T-cell (primary cell): ENCODE measurements at regions not wholly inside any gene's neighbourhood (a gene's known extent, or its start where the extent isn't known, plus 50 kb on each side); places are given as distances from the start of the nearest gene placed in this dataset.

Source experiments
- ATAC-seq, 4 experiments: fragments of 200-7000 bp in 3 of 4; fragments of 150-1000 bp in 1 of 4; cut with Tn5 transposase; replicated peaks in 1 of 4; 1 replicate in 3 of 4; 2 replicates in 1 of 4; pipeline ENCODE4 v1.10.0; 2021; ENCODE audit warnings: moderate library complexity in 3 of 4, mild to moderate bottlenecking in 2 of 4, moderate number of reproducible peaks in 1 of 4
- CTCF ChIA-PET, 2 donors: fragments of 300-600 bp; sonication (Branson Sonifier 250); formaldehyde crosslinking; loops; one replicate each; lab custom pipeline; 2022; ENCODE audit warnings: antibody characterized with exemption in 2 of 2; lab: Charles Lee
- POLR2A ChIA-PET, 2 donors: fragments of 300-600 bp; sonication (Branson Sonifier 250); formaldehyde crosslinking; loops; one replicate each; lab custom pipeline; 2022; ENCODE audit warnings: antibody characterized with exemption in 2 of 2; lab: Charles Lee
- DNase-seq, 35 experiments: peaks; one replicate each; pipeline versions ENCODE4 v3.0.0 to v3.0.0-alpha.2; 2013 to 2023
- H3K27ac ChIP-seq: one replicate; pipeline ENCODE4 v1.5.1; 2013; ENCODE audit warnings: low read length
- H3K27me3 ChIP-seq, 2 experiments: replicated peaks in 1 of 2; 1 replicate in 1 of 2; 2 replicates in 1 of 2; pipeline versions ENCODE4 v1.6.1 to v1.7.0; 2013; ENCODE audit warnings: low read length in 1 of 2, mixed read lengths in 1 of 2; ENCODE audit not compliant: control insufficient read depth in 2 of 2, insufficient read depth in 2 of 2; ENCODE audit errors: extremely low read depth in 1 of 2
- H3K36me3 ChIP-seq, 2 donors: 1 replicate in 1 of 2; 2 replicates in 1 of 2; pipeline versions ENCODE4 v1.6.1 to v1.7.0; 2013; ENCODE audit warnings: low read length in 1 of 2; ENCODE audit not compliant: control insufficient read depth in 2 of 2, insufficient read depth in 1 of 2; ENCODE audit errors: extremely low read depth in 1 of 2
- H3K4me1 ChIP-seq, 2 experiments: 1 replicate in 1 of 2; 2 replicates in 1 of 2; pipeline versions ENCODE4 v1.6.1 to v1.7.0; 2013; ENCODE audit warnings: low read length in 2 of 2, mixed read lengths in 1 of 2; ENCODE audit not compliant: insufficient read depth in 2 of 2, control insufficient read depth in 1 of 2; ENCODE audit errors: extremely low read depth in 1 of 2
- H3K4me3 ChIP-seq, 2 donors: 1 replicate in 1 of 2; 2 replicates in 1 of 2; pipeline versions ENCODE4 v1.5.1 to v1.7.0; 2013; ENCODE audit warnings: mild to moderate bottlenecking in 2 of 2, low read length in 1 of 2, moderate library complexity in 1 of 2; ENCODE audit not compliant: control insufficient read depth in 1 of 2; ENCODE audit errors: extremely low read depth in 1 of 2
- H3K9me3 ChIP-seq: 2 replicates; pipeline ENCODE4 v1.7.0; 2013
- H3K27ac Mint-ChIP-seq, 2 donors: one replicate each; pipeline ENCODE4 v1.8.0; 2020 to 2021; ENCODE audit warnings: mild to moderate bottlenecking in 2 of 2, mixed read lengths in 2 of 2
- H3K27me3 Mint-ChIP-seq, 2 donors: one replicate each; pipeline ENCODE4 v1.8.0; 2021 to 2022; ENCODE audit warnings: mixed read lengths in 2 of 2
- H3K36me3 Mint-ChIP-seq: one replicate; pipeline ENCODE4 v1.8.0; 2021; ENCODE audit warnings: mixed read lengths
- H3K4me1 Mint-ChIP-seq, 3 donors: one replicate each; pipeline ENCODE4 v1.8.0; 2020 to 2022; ENCODE audit warnings: mixed read lengths in 3 of 3, mild to moderate bottlenecking in 1 of 3
- H3K4me3 Mint-ChIP-seq, 3 donors: one replicate each; pipeline ENCODE4 v1.8.0; 2020 to 2022; ENCODE audit warnings: mild to moderate bottlenecking in 3 of 3, mixed read lengths in 3 of 3, moderate library complexity in 3 of 3
- H3K9me3 Mint-ChIP-seq, 3 donors: one replicate each; pipeline ENCODE4 v1.8.0; 2020 to 2022; ENCODE audit warnings: mixed read lengths in 3 of 3
- WGBS: methylation state at CpG from one replicate; pipeline ENCODE4 v1.1.5; 2013; ENCODE audit warnings: missing lambda C conversion rate; ENCODE audit not compliant: insufficient coverage; 5-methylcytosine and 5-hydroxymethylcytosine counted together

GRCh38 chr3:127480196-127480954, 110.2 kb downstream of the TPRA1 start:
- Mint-ChIP-seq H3K4me1 (peaks cover 0 to 11% (median 3%) of the 10 kb centered on the region in 3 donors), H3K27ac (no peak overlapping the region), H3K27me3 (peaks cover 19 to 21% of the 10 kb centered on the region in 2 donors), H3K4me3 (no peak overlapping the region), H3K9me3 (no peaks in the 10 kb centered on the region), H3K36me3 (no peaks in the 10 kb centered on the region)
- POLR2A ChIA-PET: no interaction called here
- no peak overlapping the region for H3K27ac ChIP-seq
- 83% methylated on average over 4 of the region's 9 CpGs for WGBS
- ATAC-seq (no peak), DNase-seq (no peak)
- H3K9me3 ChIP-seq: no peaks in the 10 kb centered on the region
- H3K4me3 ChIP-seq: no peak overlapping the region
- peaks cover 0 to 16% of the 10 kb centered on the region in 2 experiments for H3K4me1 ChIP-seq
- CTCF ChIA-PET: no interaction called here
- H3K27me3 ChIP-seq: peaks cover 0 to 26% of the 10 kb centered on the region in 2 experiments
- no peaks in the 10 kb centered on the region for H3K36me3 ChIP-seq

- no peak for ATAC-seq
- Mint-ChIP-seq H3K4me3 (no peak overlapping the region), H3K27ac (no peak overlapping the region), H3K27me3 (peaks cover 14 to 22% of the 10 kb centered on the region in 2 donors), H3K36me3 (no peaks in the 10 kb centered on the region), H3K4me1 (peaks cover 0 to 11% (median 3%) of the 10 kb centered on the region in 3 donors), H3K9me3 (no peaks in the 10 kb centered on the region)
- POLR2A ChIA-PET: no interaction called here
- DNase-seq: no peak
- CTCF ChIA-PET: no interaction called here
- H3K4me1 ChIP-seq: peaks cover 0 to 14% of the 10 kb centered on the region in 2 experiments
- H3K9me3 ChIP-seq: no peaks in the 10 kb centered on the region
- peaks cover 0 to 25% of the 10 kb centered on the region in 2 experiments for H3K27me3 ChIP-seq
- no peak overlapping the region for H3K27ac ChIP-seq
- WGBS: 69% methylated on average over 10 of the region's 12 CpGs
- H3K4me3 ChIP-seq: no peak overlapping the region
- H3K36me3 ChIP-seq: no peaks in the 10 kb centered on the region
Observed at GRCh38 chr3:127479449-127479848, 111.1 kb downstream of the TPRA1 start.

GRCh38 chr3:127478922-127479321, 111.6 kb downstream of the TPRA1 start:
- POLR2A ChIA-PET: no interaction called here
- WGBS: 100% methylated on average over 4 of the region's 7 CpGs
- CTCF ChIA-PET: no interaction called here
- Mint-ChIP-seq H3K27me3 (peaks cover 14 to 22% of the 10 kb centered on the region in 2 donors), H3K4me3 (no peak overlapping the region), H3K4me1 (peaks cover 0 to 11% (median 3%) of the 10 kb centered on the region in 3 donors), H3K36me3 (no peaks in the 10 kb centered on the region), H3K27ac (no peak overlapping the region), H3K9me3 (no peaks in the 10 kb centered on the region)
- no peaks in the 10 kb centered on the region for H3K36me3 ChIP-seq
- peaks cover 0 to 11% of the 10 kb centered on the region in 2 experiments for H3K4me1 ChIP-seq
- DNase-seq: no peak
- no peak overlapping the region for H3K27ac ChIP-seq
- no peak for ATAC-seq
- H3K4me3 ChIP-seq: no peak overlapping the region
- H3K27me3 ChIP-seq: peaks cover 0 to 19% of the 10 kb centered on the region in 2 experiments
- H3K9me3 ChIP-seq: no peaks in the 10 kb centered on the region

- H3K4me3 ChIP-seq: no peak overlapping the region
- H3K27me3 ChIP-seq: peaks cover 0 to 19% of the 10 kb centered on the region in 2 experiments
- no peaks in the 10 kb centered on the region for H3K9me3 Mint-ChIP-seq
- no peak overlapping the region for H3K4me3 Mint-ChIP-seq
- CTCF ChIA-PET: no interaction called here
- H3K27ac Mint-ChIP-seq: no peak overlapping the region
- ATAC-seq: no peak
- 76% methylated on average over 7 of the region's 8 CpGs for WGBS
- no peaks in the 10 kb centered on the region for H3K36me3 Mint-ChIP-seq
- no peak overlapping the region for H3K27ac ChIP-seq
- H3K4me1 ChIP-seq: no peaks in the 10 kb centered on the region
- no peak for DNase-seq
- H3K9me3 ChIP-seq: no peaks in the 10 kb centered on the region
- peaks cover 5 to 13% of the 10 kb centered on the region in 2 donors for H3K27me3 Mint-ChIP-seq
- POLR2A ChIA-PET: no interaction called here
- H3K36me3 ChIP-seq: no peaks in the 10 kb centered on the region
- no peaks in the 10 kb centered on the region for H3K4me1 Mint-ChIP-seq
Observed at GRCh38 chr3:127477396-127477795, 113.1 kb downstream of the TPRA1 start.

GRCh38 chr3:127476936-127477335, 113.6 kb downstream of the TPRA1 start:
- Histone ChIP-seq H3K9me3 (no peaks in the 10 kb centered on the region), H3K4me3 (no peak overlapping the region), H3K36me3 (no peaks in the 10 kb centered on the region), H3K27me3 (peaks cover 0 to 23% of the 10 kb centered on the region in 2 experiments), H3K27ac (no peak overlapping the region), H3K4me1 (no peaks in the 10 kb centered on the region)
- ChIA-PET POLR2A (no interaction called here), CTCF (no interaction called here)
- no peak overlapping the region for H3K4me3 Mint-ChIP-seq
- H3K9me3 Mint-ChIP-seq: no peaks in the 10 kb centered on the region
- H3K4me1 Mint-ChIP-seq: no peaks in the 10 kb centered on the region
- WGBS: 84% methylated on average over 12 of the region's 12 CpGs
- no peak for DNase-seq
- ATAC-seq: no peak
- no peak overlapping the region for H3K27ac Mint-ChIP-seq
- no peaks in the 10 kb centered on the region for H3K36me3 Mint-ChIP-seq
- peaks cover 5 to 13% of the 10 kb centered on the region in 2 donors for H3K27me3 Mint-ChIP-seq

- H3K4me3 Mint-ChIP-seq: no peak overlapping the region
- ATAC-seq (no peak), DNase-seq (no peak)
- POLR2A ChIA-PET: no interaction called here
- Histone ChIP-seq H3K4me3 (no peak overlapping the region), H3K36me3 (no peaks in the 10 kb centered on the region), H3K4me1 (no peaks in the 10 kb centered on the region), H3K9me3 (no peaks in the 10 kb centered on the region), H3K27me3 (peaks cover 0 to 24% of the 10 kb centered on the region in 2 experiments), H3K27ac (no peak overlapping the region)
- peaks cover 5 to 13% of the 10 kb centered on the region in 2 donors for H3K27me3 Mint-ChIP-seq
- 88% methylated on average over 5 of the region's 6 CpGs for WGBS
- no peaks in the 10 kb centered on the region for H3K4me1 Mint-ChIP-seq
- H3K36me3 Mint-ChIP-seq: no peaks in the 10 kb centered on the region
- H3K27ac Mint-ChIP-seq: no peak overlapping the region
- H3K9me3 Mint-ChIP-seq: no peaks in the 10 kb centered on the region
- CTCF ChIA-PET: no interaction called here
Observed at GRCh38 chr3:127475975-127476705, 114.4 kb downstream of the TPRA1 start.
